PC-9 (cell line): ENCODE measurements at regions not wholly inside any gene's neighbourhood (a gene's known extent, or its start where the extent isn't known, plus 50 kb on each side); places are given as distances from the start of the nearest gene placed in this dataset.

Source experiments
- CTCF ChIP-seq: fragments of 200-600 bp; sonication (generic); conservative IDR thresholded peaks from 2 replicates; pipeline ENCODE4 v1.6.1; 2017; ENCODE audit warnings: mixed run types, antibody characterized with exemption, mild to moderate bottlenecking, moderate library complexity
- EZH2 ChIP-seq: fragments of 200-600 bp; sonication (generic); IDR thresholded peaks from 2 replicates; pipeline ENCODE4 v1.8.0; 2017; ENCODE audit warnings: antibody characterized with exemption, low read depth

GRCh38 chr1:232204269-232204668, 425.7 kb downstream of the SIPA1L2 start:
- TF ChIP-seq EZH2 (no peak), CTCF (no peak)
